ENCODE measurements at regions not wholly inside any gene's neighbourhood (a gene's known extent, or its start where the extent isn't known, plus 50 kb on each side); places are given as distances from the start of the nearest gene placed in this dataset.

- DNase-seq: no peak
Measured at GRCh38 chr13:39859898-39860297, 204.4 kb downstream of the COG6 start.

GRCh38 chr13:39862900-39863299 lies 207.4 kb downstream of the COG6 start:
- DNase-seq: no peak

- no peak for DNase-seq
Measured at GRCh38 chr13:39864221-39864620, 208.8 kb downstream of the COG6 start.

GRCh38 chr13:39866722-39867121 lies 211.3 kb downstream of the COG6 start:
- DNase-seq: no peak

- no peak for DNase-seq
Measured at GRCh38 chr13:39867807-39868206, 212.3 kb downstream of the COG6 start.

GRCh38 chr13:39870197-39870747 lies 214.8 kb downstream of the COG6 start:
- DNase-seq: peak; percentile 29

GRCh38 chr13:39874331-39875053 lies 219.0 kb downstream of the COG6 start:
- DNase-seq: no peak

GRCh38 chr13:39875111-39875987 lies 219.9 kb downstream of the COG6 start:
- peak; percentile 56 for DNase-seq

- peak; percentile 96 for DNase-seq
Measured at GRCh38 chr13:39876258-39876657, 220.8 kb downstream of the COG6 start.

GRCh38 chr13:39877134-39877533 lies 221.7 kb downstream of the COG6 start:
- no peak for DNase-seq

- no peak for DNase-seq
Measured at GRCh38 chr13:39879286-39880035, 224.0 kb downstream of the COG6 start.

GRCh38 chr13:39881383-39881782 lies 225.9 kb downstream of the COG6 start:
- DNase-seq: no peak

- peak; percentile 74 for DNase-seq
Measured at GRCh38 chr13:39881887-39882286, 226.4 kb downstream of the COG6 start.

- DNase-seq: no peak
Measured at GRCh38 chr13:39884166-39884565, 228.7 kb downstream of the COG6 start.

GRCh38 chr13:39886336-39886735 lies 230.9 kb downstream of the COG6 start:
- no peak for DNase-seq

- no peak for DNase-seq
Measured at GRCh38 chr13:39887387-39887786, 231.9 kb downstream of the COG6 start.

GRCh38 chr13:39888865-39889810 lies 233.7 kb downstream of the COG6 start:
- peak; percentile 49 for DNase-seq

- no peak for DNase-seq
Measured at GRCh38 chr13:39890537-39890936, 235.1 kb downstream of the COG6 start.

GRCh38 chr13:39892721-39893685 lies 237.5 kb downstream of the COG6 start:
- DNase-seq: peak; percentile 73

GRCh38 chr13:39893808-39894207 lies 238.3 kb downstream of the COG6 start:
- DNase-seq: no peak

GRCh38 chr13:39894586-39894985 lies 239.1 kb downstream of the COG6 start:
- DNase-seq: no peak

All from fibroblast of skin of right biceps (primary cell).